HG03135 (cell line): ENCODE measurements at regions not wholly inside any gene's neighbourhood (a gene's known extent, or its start where the extent isn't known, plus 50 kb on each side); places are given as distances from the start of the nearest gene placed in this dataset.

Source experiments
- ATAC-seq: cut with Tn5 transposase; IDR thresholded peaks from one replicate; pipeline ENCODE4 v1.9.1; 2021; ENCODE audit warnings: mild to moderate bottlenecking, moderate library complexity; ENCODE audit not compliant: unreplicated experiment

DNA sequence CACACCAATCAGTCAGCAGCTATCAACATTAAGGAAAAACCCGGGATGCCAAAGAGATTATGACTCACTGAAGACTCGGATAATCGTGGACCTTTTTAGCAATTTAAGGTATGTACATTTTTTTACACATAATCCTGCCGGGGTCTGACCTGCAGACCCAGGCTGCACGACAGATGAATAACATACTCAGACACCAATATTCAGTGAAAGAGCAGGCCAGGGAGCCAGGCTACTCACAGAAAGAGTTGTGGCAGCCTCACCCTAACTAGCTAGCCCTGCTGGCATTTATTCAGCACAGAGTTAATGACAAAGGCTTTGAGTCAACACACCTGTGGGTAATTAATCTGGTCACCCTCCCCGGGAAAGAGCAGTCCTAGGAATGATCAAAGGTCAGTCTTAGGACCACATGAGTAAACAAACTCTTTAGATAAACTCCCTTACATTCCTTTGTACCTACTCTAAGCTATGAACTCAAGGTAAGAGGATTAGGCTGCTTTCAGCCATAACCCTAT lies 727.5 kb downstream of the TBL1XR1 start:
- no peak for ATAC-seq

GRCh38 chr3:176463610-176464009 lies 733.7 kb downstream of the TBL1XR1 start:
- no peak for ATAC-seq

DNA sequence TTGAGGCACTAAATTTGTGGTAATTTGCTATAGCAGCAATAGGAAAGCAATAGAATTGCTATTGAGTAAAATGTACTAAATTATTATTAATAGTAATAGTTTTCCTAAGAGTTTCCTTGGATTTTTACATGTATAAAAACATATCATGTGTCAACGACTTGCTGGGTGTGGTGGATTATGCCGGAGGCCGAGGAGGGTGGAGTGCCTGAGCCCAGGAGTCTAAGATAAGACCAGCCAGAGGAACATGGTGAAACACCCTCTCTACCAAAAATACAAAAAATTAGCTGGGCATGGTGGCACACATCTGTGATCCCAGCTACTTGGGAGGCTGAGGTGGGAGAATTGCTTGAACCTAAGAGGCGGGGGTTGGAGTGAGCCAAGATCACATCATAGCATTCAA lies 749.9 kb downstream of the TBL1XR1 start:
- ATAC-seq = no peak

DNA sequence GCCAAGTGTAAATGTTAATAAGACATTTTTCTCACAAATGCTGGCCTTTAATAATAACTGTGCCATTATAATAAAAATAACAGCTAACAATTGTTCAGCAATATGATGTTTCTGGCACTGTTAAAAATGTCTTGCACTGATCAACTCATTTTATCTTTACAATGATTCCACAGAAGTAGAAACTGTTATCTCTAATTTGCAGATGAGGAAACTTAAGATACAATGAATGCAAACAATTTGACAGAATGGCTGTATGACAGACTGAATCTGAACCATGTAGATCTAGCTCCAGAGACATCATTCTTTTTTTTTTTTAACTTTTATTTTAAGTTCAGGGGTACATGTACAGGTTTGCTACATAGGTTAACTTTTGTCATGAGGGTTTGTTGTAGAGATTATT lies 755.0 kb downstream of the TBL1XR1 start:
- ATAC-seq = no peak

DNA sequence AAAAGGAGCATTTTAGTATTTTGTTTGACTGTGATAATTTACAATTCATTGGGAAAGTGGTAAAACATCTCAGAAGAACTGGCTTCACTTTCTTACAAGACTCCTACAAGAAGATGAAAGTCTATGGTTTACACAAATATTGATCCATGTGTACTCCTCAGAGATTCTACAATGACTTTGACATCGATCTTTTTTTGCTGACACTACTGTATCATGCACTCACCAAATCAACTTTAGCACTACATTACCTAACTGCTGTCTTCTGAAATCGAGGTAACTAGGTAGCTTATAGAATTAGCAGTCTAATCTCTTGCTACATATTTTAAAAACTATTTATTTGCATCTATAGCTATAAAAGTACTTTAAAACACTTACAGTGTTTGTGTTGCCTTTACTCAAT lies 757.6 kb downstream of the TBL1XR1 start:
- ATAC-seq = no peak

- no peak for ATAC-seq
Measured at GRCh38 chr3:176431991-176432390, 765.3 kb downstream of the TBL1XR1 start.

DNA sequence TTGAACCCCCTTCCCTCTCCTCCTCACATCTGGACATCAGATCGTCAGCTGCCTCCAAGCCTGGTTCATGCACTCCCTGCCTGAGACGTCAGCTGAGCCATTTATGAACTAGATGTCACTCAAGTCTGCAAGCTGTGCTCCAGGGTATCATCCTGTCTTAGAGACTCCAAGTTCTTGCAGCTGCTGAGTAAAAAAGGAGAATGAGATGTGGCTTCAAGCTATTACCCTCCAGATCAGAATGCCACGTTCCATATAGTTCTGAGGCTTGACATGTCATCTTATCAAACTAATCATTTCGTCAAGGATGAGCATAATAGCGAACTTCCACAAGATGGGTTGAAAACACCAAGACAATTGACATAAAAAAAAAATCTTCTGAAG lies 766.3 kb downstream of the TBL1XR1 start:
- no peak for ATAC-seq

DNA sequence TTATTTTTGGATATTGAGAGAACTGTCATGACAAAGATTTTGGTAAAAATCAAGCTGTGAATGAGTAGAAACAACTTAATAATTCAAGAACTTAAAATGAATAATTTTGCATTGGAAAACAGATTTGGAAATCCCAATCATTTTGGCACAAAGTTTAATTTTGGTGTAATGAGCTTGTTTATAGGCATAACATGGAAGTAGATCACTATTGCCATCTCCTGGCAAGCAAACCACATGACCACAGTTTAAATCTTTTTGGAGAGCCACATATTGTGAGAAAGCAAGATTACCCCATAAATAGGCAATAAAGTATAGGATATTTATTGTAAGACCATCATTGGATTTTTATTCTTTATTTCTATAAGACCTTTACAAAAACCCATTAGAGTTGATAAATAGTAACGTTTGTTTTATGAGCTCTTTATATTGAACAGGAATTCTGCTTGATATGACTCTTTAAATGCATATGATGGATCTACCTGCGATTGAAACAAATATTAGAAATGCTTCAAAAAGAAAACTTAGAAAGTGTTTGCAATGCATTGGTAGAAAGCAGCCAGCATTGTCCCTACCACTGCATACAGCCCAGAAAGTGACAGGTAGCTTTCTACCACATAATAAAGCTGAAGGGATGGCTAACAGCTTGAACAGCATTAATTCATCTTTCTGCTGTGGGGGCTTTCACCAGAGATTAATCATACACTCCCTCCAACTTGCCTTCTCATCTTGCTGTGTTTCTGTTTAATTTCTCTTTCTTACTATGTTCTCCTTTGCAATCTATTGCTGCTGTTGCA lies 766.8 kb downstream of the TBL1XR1 start:
- no peak for ATAC-seq

DNA sequence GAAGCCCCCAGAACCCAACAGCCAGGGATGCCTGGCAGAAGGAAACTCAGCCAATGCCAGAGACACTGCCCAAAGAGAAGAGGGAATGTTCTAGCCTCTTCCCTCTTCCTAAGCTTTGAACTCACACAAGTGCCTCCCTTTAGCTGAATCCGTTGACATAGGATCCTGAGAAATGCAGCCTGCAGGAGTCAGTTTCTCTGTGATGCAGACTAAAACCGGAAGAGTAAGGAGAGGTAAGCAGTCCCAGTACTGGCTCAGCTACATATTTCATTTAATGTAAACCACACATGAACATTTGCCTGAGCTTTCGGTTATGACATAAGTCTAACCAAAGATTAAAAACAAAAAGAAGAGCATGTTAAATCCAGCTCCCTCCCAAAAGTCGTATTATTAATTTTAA lies 768.7 kb downstream of the TBL1XR1 start:
- ATAC-seq = no peak

- no peak for ATAC-seq
Measured at GRCh38 chr3:176426371-176426770, 770.9 kb downstream of the TBL1XR1 start.

DNA sequence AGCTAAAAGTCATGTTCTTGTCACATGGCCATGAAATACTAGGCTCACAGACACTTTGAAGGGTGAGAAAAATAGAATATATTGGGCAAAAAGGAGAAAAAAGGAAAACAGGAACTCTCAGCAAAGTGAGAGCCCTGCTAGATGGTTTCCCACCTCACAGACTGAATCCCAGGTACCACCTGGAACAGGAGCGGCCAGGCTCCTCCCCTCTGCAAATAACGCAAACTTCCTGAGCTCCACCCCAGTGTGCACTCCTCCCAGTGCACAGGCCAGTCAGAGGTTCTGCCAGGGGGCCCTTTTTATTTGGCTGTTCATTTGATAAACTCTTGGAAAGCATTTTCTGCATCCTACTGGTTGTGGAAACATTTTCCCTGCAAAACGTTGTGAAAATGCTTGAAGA lies 780.4 kb downstream of the TBL1XR1 start:
- no peak for ATAC-seq

GRCh38 chr3:176415661-176416295 lies 781.5 kb downstream of the TBL1XR1 start:
- no peak for ATAC-seq

DNA sequence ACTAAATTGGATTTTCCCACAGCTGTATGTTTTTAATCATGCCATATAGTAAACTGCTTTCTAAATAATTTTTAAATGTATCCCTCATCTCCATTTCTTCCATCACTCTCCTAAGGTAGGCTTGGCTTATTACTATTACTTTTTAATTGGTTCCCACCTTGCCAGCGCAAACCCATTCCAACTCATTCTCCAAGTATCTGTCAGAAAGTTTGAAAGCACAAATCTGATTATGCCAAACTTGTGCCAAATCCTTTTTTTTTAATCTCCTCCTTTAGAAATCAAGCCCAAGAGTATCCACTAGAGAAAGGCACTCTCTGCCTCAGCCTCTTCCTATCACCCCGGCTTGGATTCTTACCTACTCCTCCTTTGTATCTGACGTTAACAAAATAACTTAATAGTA lies 784.5 kb downstream of the TBL1XR1 start:
- ATAC-seq = no peak

DNA sequence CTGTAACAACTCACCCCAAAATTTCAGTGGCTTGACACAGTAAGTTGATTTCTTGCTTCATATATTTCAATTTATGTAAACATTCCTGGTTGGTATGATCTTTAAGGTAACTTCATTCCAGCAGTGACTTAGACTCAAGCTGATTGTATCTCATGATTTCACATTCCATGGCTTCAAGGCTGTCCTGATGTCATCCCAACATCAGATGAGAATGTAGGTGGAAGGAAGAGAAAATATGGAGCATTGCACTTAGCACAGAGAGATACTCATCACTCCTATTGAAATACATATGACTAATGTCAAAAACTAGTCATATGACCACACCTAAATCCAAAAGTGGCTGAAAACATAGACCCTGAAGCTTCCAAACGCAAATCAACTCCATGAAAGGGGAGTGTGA lies 793.8 kb downstream of the TBL1XR1 start:
- ATAC-seq = no peak

DNA sequence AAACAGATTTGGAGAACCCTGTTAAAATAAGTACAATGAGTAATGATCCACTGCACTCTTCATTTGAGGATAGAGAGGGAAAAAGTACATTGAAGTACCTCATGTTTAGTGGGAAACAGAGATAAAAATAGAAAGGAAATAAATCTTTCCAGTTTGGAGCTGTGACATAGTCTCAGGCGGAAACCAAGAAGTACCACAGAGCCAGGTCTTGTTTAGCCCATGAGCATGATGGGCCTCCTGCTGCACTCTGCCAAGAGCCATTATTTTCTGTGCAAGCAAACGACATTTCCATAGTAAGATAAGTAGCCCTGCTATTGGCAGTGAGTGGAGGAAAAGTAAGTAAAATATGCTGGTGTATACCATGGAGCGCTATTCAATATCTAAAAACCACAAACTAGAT lies 796.1 kb downstream of the TBL1XR1 start:
- no peak for ATAC-seq

DNA sequence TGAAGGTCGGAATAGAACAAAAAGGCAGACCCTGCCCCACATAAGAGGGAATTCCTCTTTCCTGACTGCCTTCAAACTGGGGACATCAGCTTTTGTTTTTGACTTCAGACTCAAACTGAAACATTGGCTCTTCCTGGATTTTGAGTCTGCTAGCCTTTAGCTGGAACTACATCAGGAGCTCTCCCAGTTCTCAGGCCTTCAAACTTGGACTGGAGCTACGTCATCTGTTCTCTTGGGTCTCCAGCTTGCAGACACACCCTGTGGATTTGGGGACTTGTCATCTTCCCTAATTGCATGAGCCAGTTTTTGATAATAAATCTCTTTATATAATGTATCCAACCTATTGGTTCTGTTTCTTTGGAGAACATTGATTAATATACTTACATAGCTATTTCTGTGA lies 798.1 kb downstream of the TBL1XR1 start:
- no peak for ATAC-seq

DNA sequence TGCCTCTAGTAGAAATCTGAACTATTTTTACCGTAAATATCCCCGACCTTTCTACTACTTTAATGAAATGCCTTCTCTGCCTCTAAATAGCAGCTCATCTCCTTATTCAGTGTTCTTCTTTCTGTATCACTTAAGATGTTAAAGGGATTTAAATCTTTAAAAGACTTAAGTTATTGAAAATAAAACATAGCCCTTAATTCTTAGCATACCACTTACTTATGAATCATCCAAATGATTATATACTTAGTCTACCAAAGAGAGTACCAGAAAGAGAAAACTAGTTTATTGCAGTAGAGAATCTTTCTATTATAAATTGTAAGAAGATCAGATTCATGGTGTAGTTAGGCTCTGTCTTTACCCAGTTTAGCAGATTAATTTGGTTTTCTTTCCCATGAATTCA lies 802.0 kb downstream of the TBL1XR1 start:
- ATAC-seq = no peak

DNA sequence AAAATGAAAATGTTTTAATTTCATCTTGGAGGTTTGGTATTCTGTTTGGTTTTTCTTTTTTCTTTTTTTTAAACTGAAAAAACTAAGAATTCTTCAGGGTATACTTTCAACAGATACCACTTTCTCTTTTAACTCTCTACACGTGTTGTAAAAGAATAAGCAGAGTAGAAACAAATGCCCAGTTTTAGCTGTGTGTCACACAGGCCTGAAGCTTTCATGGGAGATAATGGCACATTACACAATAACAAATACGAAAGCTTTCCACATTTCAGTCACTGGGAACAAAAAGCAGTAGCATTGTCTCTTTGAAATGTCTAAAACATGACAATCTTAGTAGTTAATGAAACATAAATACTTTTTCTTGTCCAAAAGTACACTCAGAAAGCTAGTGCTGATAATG lies 818.5 kb downstream of the TBL1XR1 start:
- no peak for ATAC-seq

DNA sequence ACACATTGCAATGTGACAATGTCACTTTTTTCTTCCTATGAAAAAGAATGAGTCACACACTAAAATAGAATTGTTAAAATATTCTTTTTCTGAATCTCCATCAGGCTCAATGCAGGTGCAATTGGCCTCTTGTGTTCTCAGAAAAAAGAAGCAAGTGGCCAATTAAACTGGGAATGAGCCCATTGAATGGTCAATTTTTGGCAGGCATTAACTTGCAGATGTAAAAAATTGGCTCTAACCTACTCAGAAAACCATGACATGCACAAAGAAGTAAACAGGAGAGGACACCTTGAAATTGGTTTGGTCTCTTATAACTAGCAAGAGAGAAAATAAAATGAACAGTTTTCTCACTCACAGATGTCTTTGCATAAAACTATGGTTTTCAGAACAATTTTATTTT lies 820.8 kb downstream of the TBL1XR1 start:
- ATAC-seq = no peak

DNA sequence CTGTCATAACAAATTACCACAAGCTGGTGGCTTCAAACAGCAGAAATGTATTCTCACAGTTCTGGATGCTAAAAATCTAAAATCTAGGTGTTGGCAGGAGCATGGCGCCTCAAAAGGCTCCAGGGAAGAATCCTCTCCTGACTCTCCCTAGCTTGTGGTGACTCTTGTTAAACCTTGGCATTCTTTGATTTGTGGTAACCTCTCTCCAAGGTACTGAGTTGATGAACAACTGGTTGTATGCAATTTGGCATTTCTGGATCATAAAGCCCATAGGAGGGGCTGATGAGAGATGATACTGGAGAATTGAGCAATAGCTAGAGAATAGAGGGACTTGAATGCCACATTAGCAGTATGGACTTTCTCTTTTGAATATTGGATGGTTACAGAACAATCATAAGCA lies 821.8 kb downstream of the TBL1XR1 start:
- no peak for ATAC-seq

- ATAC-seq = no peak
Measured at GRCh38 chr3:176362191-176362731, 835.0 kb downstream of the TBL1XR1 start.

GRCh38 chr3:176359211-176359610 lies 838.1 kb downstream of the TBL1XR1 start:
- ATAC-seq = no peak
